B cell (primary cell): ENCODE measurements at regions not wholly inside any gene's neighbourhood (a gene's known extent, or its start where the extent isn't known, plus 50 kb on each side); places are given as distances from the start of the nearest gene placed in this dataset.

Experiments
- ATAC-seq: fragments of 200-7000 bp; cut with Tn5 transposase; one replicate; pipeline ENCODE4 v1.10.0; 2021; ENCODE audit warnings: low read depth, mild to moderate bottlenecking, moderate number of reproducible peaks, moderate library complexity
- CTCF ChIA-PET: fragments of 350-600 bp; sonication (Branson Sonifier 250); formaldehyde crosslinking; loops from one replicate; lab custom pipeline; 2021; ENCODE audit warnings: antibody characterized with exemption, inconsistent platforms; lab: Charles Lee
- POLR2A ChIA-PET: fragments of 350-600 bp; sonication (Branson Sonifier 250); formaldehyde crosslinking; loops from one replicate; lab custom pipeline; 2021; ENCODE audit warnings: antibody characterized with exemption; lab: Charles Lee
- DNase-seq: peaks from one replicate; pipeline ENCODE4 v3.0.0; 2013
- H2AFZ ChIP-seq: 2 replicates; pipeline ENCODE4 v1.6.1; 2012; ENCODE audit warnings: mild to moderate bottlenecking, low read depth, low read length; ENCODE audit not compliant: insufficient read depth, poor library complexity, severe bottlenecking
- H3K27ac ChIP-seq, 2 donors: 1 replicate in 1 of 2; 2 replicates in 1 of 2; pipeline ENCODE4 v1.5.1; 2012 to 2013; ENCODE audit warnings: low read length in 2 of 2, mild to moderate bottlenecking in 2 of 2, moderate library complexity in 1 of 2
- H3K27me3 ChIP-seq, 4 experiments: fragments of 200-600 bp in 1 of 4; sonication (generic) in 1 of 4; replicated peaks in 1 of 4; 1 replicate in 2 of 4; 2 replicates in 2 of 4; pipeline versions ENCODE4 v1.6.1 to v1.7.0; 2013 to 2016; ENCODE audit warnings: low read length in 3 of 4, mild to moderate bottlenecking in 2 of 4, mixed read lengths in 1 of 4, moderate library complexity in 1 of 4; ENCODE audit not compliant: insufficient read depth in 4 of 4, control insufficient read depth in 3 of 4; ENCODE audit errors: control extremely low read depth in 1 of 4
- H3K36me3 ChIP-seq, 2 experiments: replicated peaks in 1 of 2; 1 replicate in 1 of 2; 2 replicates in 1 of 2; pipeline versions ENCODE4 v1.6.1 to v1.7.1; 2013; ENCODE audit warnings: low read length in 1 of 2; ENCODE audit not compliant: insufficient read depth in 2 of 2, control insufficient read depth in 1 of 2; ENCODE audit errors: control extremely low read depth in 1 of 2, extremely low read depth in 1 of 2
- H3K4me1 ChIP-seq, 2 donors: fragments of 200-600 bp in 1 of 2; sonication (generic) in 1 of 2; 1 replicate in 1 of 2; 2 replicates in 1 of 2; pipeline versions ENCODE4 v1.5.1 to v1.6.1; 2013 to 2017; ENCODE audit warnings: low read length in 2 of 2; ENCODE audit not compliant: control insufficient read depth in 2 of 2, insufficient read depth in 2 of 2
- H3K4me2 ChIP-seq: replicated peaks from 2 replicates; pipeline ENCODE3; 2012; ENCODE audit warnings: mild to moderate bottlenecking, low read depth, low read length; ENCODE audit not compliant: poor library complexity, severe bottlenecking
- H3K4me3 ChIP-seq, 5 experiments: fragments of 200-600 bp in 1 of 5; sonication (generic) in 1 of 5; 1 replicate in 3 of 5; 2 replicates in 2 of 5; pipeline versions ENCODE4 v1.5.1 to v1.7.0; 2011 to 2016; ENCODE audit warnings: low read length in 4 of 5, mild to moderate bottlenecking in 4 of 5, low read depth in 2 of 5, control low read depth in 1 of 5, moderate library complexity in 1 of 5; ENCODE audit not compliant: insufficient read depth in 1 of 5; ENCODE audit errors: control extremely low read depth in 1 of 5, extremely low read depth in 1 of 5
- H3K79me2 ChIP-seq: fragments of 200-600 bp; sonication (generic); one replicate; pipeline ENCODE4 v1.6.0; 2016; ENCODE audit warnings: low read length; ENCODE audit not compliant: control insufficient read depth, insufficient read depth
- H3K9ac ChIP-seq: fragments of 200-600 bp; sonication (generic); 2 replicates; pipeline ENCODE4 v1.6.1; 2017; ENCODE audit warnings: mild to moderate bottlenecking, low read length, moderate library complexity
- H3K9me3 ChIP-seq, 3 donors: one replicate each; pipeline versions ENCODE4 v1.6.1 to v1.7.1; 2013; ENCODE audit warnings: low read length in 2 of 3; ENCODE audit not compliant: control insufficient read depth in 2 of 3, insufficient read depth in 1 of 3; ENCODE audit errors: control extremely low read depth in 1 of 3
- H4K20me1 ChIP-seq: 2 replicates; pipeline ENCODE4 v1.6.0; 2012; ENCODE audit warnings: mild to moderate bottlenecking, low read length; ENCODE audit not compliant: insufficient read depth, control insufficient read depth, poor library complexity, severe bottlenecking
- H3K27ac Mint-ChIP-seq: one replicate; pipeline ENCODE4 v1.8.0; 2021; ENCODE audit warnings: mixed read lengths
- H3K27me3 Mint-ChIP-seq: one replicate; pipeline ENCODE4 v1.8.0; 2021; ENCODE audit warnings: mixed read lengths
- H3K4me1 Mint-ChIP-seq: one replicate; pipeline ENCODE4 v1.8.0; 2021; ENCODE audit warnings: mixed read lengths
- H3K4me3 Mint-ChIP-seq: one replicate; pipeline ENCODE4 v1.8.0; 2021; ENCODE audit warnings: mixed read lengths
- H3K9me3 Mint-ChIP-seq: one replicate; pipeline ENCODE4 v1.8.0; 2022; ENCODE audit warnings: mixed read lengths; ENCODE audit not compliant: insufficient read depth
- EZH2 ChIP-seq: IDR thresholded peaks from 2 replicates; pipeline ENCODE4 v1.6.1; 2012; ENCODE audit warnings: borderline replicate concordance, low read depth, mild to moderate bottlenecking, moderate library complexity, low read length; ENCODE audit not compliant: insufficient read depth, poor library complexity, severe bottlenecking
- WGBS: methylation state at CpG from one replicate; pipeline ENCODE4 v1.1.5; 2013; ENCODE audit warnings: missing lambda C conversion rate; ENCODE audit not compliant: insufficient coverage; 5-methylcytosine and 5-hydroxymethylcytosine counted together
- intact Hi-C: fragments of 100-400 bp; cut with micrococcal nuclease; formaldehyde crosslinking; loops from one replicate; pipeline ENCODE4 v1.10.0; 2022
- TF ChIP-seq, protein P1 (sequence below): fragments of 200-600 bp; IDR thresholded peaks from one replicate; pipeline ENCODE4 v1.8.0; 2022; ENCODE audit warnings: antibody characterized with exemption, mild to moderate bottlenecking

DNA sequence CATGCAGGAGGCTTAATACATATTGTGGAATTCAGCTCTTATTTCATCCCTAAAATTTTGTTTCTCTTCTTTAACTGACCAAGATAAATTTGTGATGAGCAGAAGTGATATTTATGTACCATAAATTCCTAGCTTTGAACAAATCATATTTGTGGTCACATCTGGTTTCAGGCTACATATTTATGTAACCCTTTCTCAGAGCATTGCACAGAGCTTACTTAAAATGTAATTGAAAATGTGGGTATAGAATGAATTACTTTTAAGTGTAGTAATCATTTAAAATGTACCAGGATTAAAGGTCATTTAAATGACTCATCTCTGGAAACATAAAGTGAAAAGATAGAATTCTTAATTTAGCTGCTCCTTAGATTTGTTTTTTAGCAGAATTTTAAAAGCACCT lies 129.9 kb upstream of the FRMD6 start:
- H3K4me2 ChIP-seq, result no peak overlapping the region
- H3K36me3 ChIP-seq, result no peaks in the 10 kb centered on the region
- POLR2A ChIA-PET, result no interaction called here
- no peak overlapping the region for H3K9ac ChIP-seq
- ATAC-seq (no peak), DNase-seq (no peak)
- H3K79me2 ChIP-seq, result no peaks in the 10 kb centered on the region
- CTCF ChIA-PET, result interaction anchor here (0.6 kb wide), 1 partner anchor 8 kb away, joined by 3 read pairs; no protein-coding TSS in a partner anchor
- Mint-ChIP-seq H3K27ac (no peak overlapping the region), H3K9me3 (no peaks in the 10 kb centered on the region), H3K4me1 (no peaks in the 10 kb centered on the region), H3K4me3 (no peak overlapping the region), H3K27me3 (peaks cover 16% of the 10 kb centered on the region)
- TF ChIP-seq, protein P1, sequence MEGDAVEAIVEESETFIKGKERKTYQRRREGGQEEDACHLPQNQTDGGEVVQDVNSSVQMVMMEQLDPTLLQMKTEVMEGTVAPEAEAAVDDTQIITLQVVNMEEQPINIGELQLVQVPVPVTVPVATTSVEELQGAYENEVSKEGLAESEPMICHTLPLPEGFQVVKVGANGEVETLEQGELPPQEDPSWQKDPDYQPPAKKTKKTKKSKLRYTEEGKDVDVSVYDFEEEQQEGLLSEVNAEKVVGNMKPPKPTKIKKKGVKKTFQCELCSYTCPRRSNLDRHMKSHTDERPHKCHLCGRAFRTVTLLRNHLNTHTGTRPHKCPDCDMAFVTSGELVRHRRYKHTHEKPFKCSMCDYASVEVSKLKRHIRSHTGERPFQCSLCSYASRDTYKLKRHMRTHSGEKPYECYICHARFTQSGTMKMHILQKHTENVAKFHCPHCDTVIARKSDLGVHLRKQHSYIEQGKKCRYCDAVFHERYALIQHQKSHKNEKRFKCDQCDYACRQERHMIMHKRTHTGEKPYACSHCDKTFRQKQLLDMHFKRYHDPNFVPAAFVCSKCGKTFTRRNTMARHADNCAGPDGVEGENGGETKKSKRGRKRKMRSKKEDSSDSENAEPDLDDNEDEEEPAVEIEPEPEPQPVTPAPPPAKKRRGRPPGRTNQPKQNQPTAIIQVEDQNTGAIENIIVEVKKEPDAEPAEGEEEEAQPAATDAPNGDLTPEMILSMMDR, result no peak
- no peak for TF ChIP-seq EZH2
- no peak overlapping the region for H3K27ac ChIP-seq
- peaks cover 0 to 4% (median 0%) of the 10 kb centered on the region in 4 experiments for H3K27me3 ChIP-seq
- peaks cover 0 to 4% (median 0%) of the 10 kb centered on the region in 3 donors for H3K9me3 ChIP-seq
- intact Hi-C loops, result no loop called here
- H3K4me3 ChIP-seq, result no peak overlapping the region
- no peak overlapping the region for H2AFZ ChIP-seq
- no peaks in the 10 kb centered on the region for H4K20me1 ChIP-seq
- H3K4me1 ChIP-seq, result no peaks in the 10 kb centered on the region

DNA sequence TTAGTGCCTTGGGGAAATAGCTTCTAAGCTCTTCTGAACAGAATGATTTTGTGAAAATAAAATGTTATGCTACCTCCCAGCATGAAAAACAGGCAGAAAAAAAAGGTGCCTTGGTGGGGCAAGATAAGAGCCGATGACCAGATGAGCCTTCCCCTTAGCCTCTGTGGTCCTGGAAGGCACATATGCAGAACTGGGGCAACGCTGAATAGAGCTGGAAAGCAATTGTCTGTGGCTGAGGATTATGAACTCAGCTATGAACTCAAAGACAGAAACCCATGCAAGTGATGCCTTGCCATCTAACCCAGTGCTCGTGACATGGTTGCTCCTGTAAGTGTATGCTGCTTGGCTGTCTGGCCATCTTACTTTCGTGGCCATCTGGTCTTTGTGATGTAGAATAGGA lies 128.5 kb upstream of the FRMD6 start:
- ChIA-PET CTCF (no interaction called here), POLR2A (no interaction called here)
- Histone ChIP-seq H3K79me2 (no peaks in the 10 kb centered on the region), H4K20me1 (no peaks in the 10 kb centered on the region), H3K9me3 (peaks cover 0 to 4% (median 0%) of the 10 kb centered on the region in 3 donors), H2AFZ (no peak overlapping the region), H3K27me3 (peaks cover 0 to 4% (median 1%) of the 10 kb centered on the region in 4 experiments), H3K4me1 (no peaks in the 10 kb centered on the region), H3K27ac (no peak overlapping the region), H3K36me3 (no peaks in the 10 kb centered on the region), H3K9ac (no peak overlapping the region), H3K4me2 (no peak overlapping the region), H3K4me3 (no peak overlapping the region)
- ATAC-seq (no peak), DNase-seq (no peak)
- Mint-ChIP-seq H3K9me3 (no peaks in the 10 kb centered on the region), H3K27ac (no peak overlapping the region), H3K4me1 (no peaks in the 10 kb centered on the region), H3K4me3 (no peak overlapping the region), H3K27me3 (peaks cover 12% of the 10 kb centered on the region)
- intact Hi-C loops, result no loop called here
- WGBS, result 88% methylated on average over 3 of the region's 4 CpGs
- TF ChIP-seq, protein P1, result no peak
- TF ChIP-seq EZH2, result no peak
